SK-N-SH treated with all-trans-retinoic acid at 6 μM for 48 hours (cell line): ENCODE measurements at regions not wholly inside any gene's neighbourhood (a gene's known extent, or its start where the extent isn't known, plus 50 kb on each side); places are given as distances from the start of the nearest gene placed in this dataset.
"Not testable (repeated sequence)": the region's sequence is repeated elsewhere in the genome, so short reads cannot be mapped to it uniquely, and the experiment has no call there.

Experiments used
- ATAC-seq: fragments of 200-7000 bp; cut with Tn5 transposase; 3 replicates; pipeline ENCODE4 v1.9.1; 2020; ENCODE audit warnings: mild to moderate bottlenecking, moderate library complexity
- ARNTL ChIP-seq: fragments of 450-650 bp; formaldehyde crosslinking; IDR thresholded peaks from 2 replicates; pipeline ENCODE4 v1.5.0; 2020; ENCODE audit warnings: low read depth, mild to moderate bottlenecking, moderate library complexity, borderline replicate concordance
- BACH2 ChIP-seq: fragments of 250-450 bp; sonication (Bioruptor Pico); IDR thresholded peaks from 2 replicates; pipeline ENCODE4 v1.9.0; 2021; ENCODE audit warnings: mild to moderate bottlenecking, borderline replicate concordance
- CREB5 ChIP-seq: fragments of 250-450 bp; sonication (Bioruptor Pico); IDR thresholded peaks from 2 replicates; pipeline ENCODE4 v1.5.1; 2020; ENCODE audit warnings: low read depth, mild to moderate bottlenecking, moderate library complexity
- CSDC2 ChIP-seq: fragments of 250-450 bp; sonication (Bioruptor Pico); IDR thresholded peaks from 2 replicates; pipeline ENCODE4 v1.5.0; 2020; ENCODE audit warnings: mild to moderate bottlenecking, moderate library complexity
- CSRNP3 ChIP-seq: fragments of 250-450 bp; sonication (Bioruptor Pico); IDR thresholded peaks from 2 replicates; pipeline ENCODE4 v1.5.1; 2021; ENCODE audit warnings: mild to moderate bottlenecking, moderate library complexity
- ESRRG ChIP-seq: fragments of 250-450 bp; sonication (Bioruptor Pico); IDR thresholded peaks from 2 replicates; pipeline ENCODE4 v1.6.1; 2021; ENCODE audit warnings: mild to moderate bottlenecking
- GLIS3 ChIP-seq: fragments of 250-450 bp; sonication (Bioruptor Pico); IDR thresholded peaks from 2 replicates; pipeline ENCODE4 v1.5.0; 2020; ENCODE audit warnings: mild to moderate bottlenecking, moderate library complexity
- ISL1 ChIP-seq: fragments of 250-450 bp; sonication (Bioruptor Pico); IDR thresholded peaks from 2 replicates; pipeline ENCODE4 v2.1.2; 2022; ENCODE audit warnings: mild to moderate bottlenecking, moderate library complexity
- OSR1 ChIP-seq: fragments of 250-450 bp; sonication (Bioruptor Pico); IDR thresholded peaks from 2 replicates; pipeline ENCODE4 v1.8.0; 2022; ENCODE audit warnings: moderate library complexity, mild to moderate bottlenecking, inconsistent platforms
- POU6F1 ChIP-seq: fragments of 250-450 bp; sonication (Bioruptor Pico); IDR thresholded peaks from 2 replicates; pipeline ENCODE4 v1.8.0; 2021; ENCODE audit warnings: low read depth, mild to moderate bottlenecking, moderate library complexity, borderline replicate concordance
- PPARA ChIP-seq: fragments of 250-450 bp; sonication (Bioruptor Pico); IDR thresholded peaks from 2 replicates; pipeline ENCODE4 v1.5.0; 2020; ENCODE audit warnings: mild to moderate bottlenecking, borderline replicate concordance
- SNAI2 ChIP-seq: fragments of 250-450 bp; sonication (Bioruptor Pico); IDR thresholded peaks from 2 replicates; pipeline ENCODE4 v1.5.0; 2020; ENCODE audit warnings: mild to moderate bottlenecking, moderate library complexity
- TCF4 ChIP-seq: fragments of 250-450 bp; sonication (Bioruptor Pico); IDR thresholded peaks from 2 replicates; pipeline ENCODE4 v1.8.0; 2021; ENCODE audit warnings: mild to moderate bottlenecking, moderate library complexity, borderline replicate concordance
- TOX ChIP-seq: fragments of 250-450 bp; sonication (Bioruptor Pico); IDR thresholded peaks from 2 replicates; pipeline ENCODE4 v1.8.0; 2021; ENCODE audit warnings: mild to moderate bottlenecking, moderate library complexity, borderline replicate concordance
- ZC3H10 ChIP-seq: fragments of 250-450 bp; sonication (Bioruptor Pico); IDR thresholded peaks from 2 replicates; pipeline ENCODE4 v1.5.1; 2021; ENCODE audit warnings: mild to moderate bottlenecking, moderate library complexity
- ZFP3 ChIP-seq: fragments of 250-450 bp; sonication (Bioruptor Pico); IDR thresholded peaks from 2 replicates; pipeline ENCODE4 v1.5.0; 2020; ENCODE audit warnings: mild to moderate bottlenecking, moderate library complexity
- ZFP30 ChIP-seq: fragments of 450-650 bp; formaldehyde crosslinking; IDR thresholded peaks from 2 replicates; pipeline ENCODE4 v1.5.0; 2022; ENCODE audit warnings: mild to moderate bottlenecking, moderate library complexity
- ZNF565 ChIP-seq: fragments of 450-650 bp; formaldehyde crosslinking; conservative IDR thresholded peaks from 2 replicates; pipeline ENCODE4 v1.5.0; 2020; ENCODE audit warnings: low read depth, mild to moderate bottlenecking, moderate library complexity
- TF ChIP-seq, protein P1 (sequence below): fragments of 250-450 bp; sonication (Bioruptor Pico); IDR thresholded peaks from 2 replicates; pipeline ENCODE4 v1.8.0; 2020; ENCODE audit warnings: mild to moderate bottlenecking, moderate library complexity, borderline replicate concordance

- TF ChIP-seq POU6F1 (CRISPR knock-in tag): no peak
- no peak for TF ChIP-seq SNAI2 (CRISPR knock-in tag)
- TF ChIP-seq ARNTL (CRISPR knock-in tag): no peak
- no peak for TF ChIP-seq PPARA (CRISPR knock-in tag)
- no peak for TF ChIP-seq ZFP3 (CRISPR knock-in tag)
- TF ChIP-seq OSR1 (CRISPR knock-in tag): no peak
- no peak for TF ChIP-seq ESRRG (CRISPR knock-in tag)
- TF ChIP-seq CSDC2 (CRISPR knock-in tag): no peak
Measured at GRCh38 chr3:194036842-194037241, 99.1 kb upstream of the HES1 start (continued).

GRCh38 chr3:194038346-194038745, 97.6 kb upstream of the HES1 start:
- not testable (repeated sequence) for ATAC-seq

GRCh38 chr3:194038960-194039359, 97.0 kb upstream of the HES1 start:
- TF ChIP-seq ZNF565 (CRISPR knock-in tag): no peak
- no peak for TF ChIP-seq BACH2 (CRISPR knock-in tag)
- no peak for TF ChIP-seq ZC3H10 (CRISPR knock-in tag)
- TF ChIP-seq ZFP30 (CRISPR knock-in tag): no peak
- TF ChIP-seq, all 23 proteins: peak for 0
- no peak for ATAC-seq

- TF ChIP-seq SNAI2 (CRISPR knock-in tag) (no peak), BACH2 (CRISPR knock-in tag) (no peak), ISL1 (CRISPR knock-in tag) (no peak), ZC3H10 (CRISPR knock-in tag) (no peak), PPARA (CRISPR knock-in tag) (no peak), CREB5 (no peak), CSRNP3 (CRISPR knock-in tag) (no peak), GLIS3 (CRISPR knock-in tag) (no peak)
- ATAC-seq: no peak
Measured at GRCh38 chr3:194040516-194041273, 95.3 kb upstream of the HES1 start.

DNA sequence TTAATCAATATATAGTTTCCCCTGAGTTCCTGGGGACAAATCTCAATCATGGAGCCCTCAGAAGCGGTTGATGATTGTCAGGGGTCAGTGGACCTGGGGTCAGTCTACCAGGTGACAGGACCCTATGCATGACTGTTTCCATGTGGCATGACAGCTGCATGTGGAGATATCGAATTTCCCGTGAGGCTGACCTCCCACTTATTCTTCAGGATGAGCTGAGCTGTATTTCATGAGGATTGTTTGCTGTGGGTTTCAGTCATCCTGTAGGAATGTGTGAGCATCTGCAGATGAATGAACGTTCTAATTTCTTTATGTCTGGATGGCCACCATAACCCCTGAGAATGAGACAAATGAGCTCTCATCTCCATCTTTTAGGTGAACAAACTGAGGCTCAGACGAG, 93.0 kb upstream of the HES1 start:
- peak; percentile 74; the same call in 2 of the 3 replicates for ATAC-seq
- TF ChIP-seq ZFP3 (CRISPR knock-in tag): no peak
- TF ChIP-seq, protein P1, sequence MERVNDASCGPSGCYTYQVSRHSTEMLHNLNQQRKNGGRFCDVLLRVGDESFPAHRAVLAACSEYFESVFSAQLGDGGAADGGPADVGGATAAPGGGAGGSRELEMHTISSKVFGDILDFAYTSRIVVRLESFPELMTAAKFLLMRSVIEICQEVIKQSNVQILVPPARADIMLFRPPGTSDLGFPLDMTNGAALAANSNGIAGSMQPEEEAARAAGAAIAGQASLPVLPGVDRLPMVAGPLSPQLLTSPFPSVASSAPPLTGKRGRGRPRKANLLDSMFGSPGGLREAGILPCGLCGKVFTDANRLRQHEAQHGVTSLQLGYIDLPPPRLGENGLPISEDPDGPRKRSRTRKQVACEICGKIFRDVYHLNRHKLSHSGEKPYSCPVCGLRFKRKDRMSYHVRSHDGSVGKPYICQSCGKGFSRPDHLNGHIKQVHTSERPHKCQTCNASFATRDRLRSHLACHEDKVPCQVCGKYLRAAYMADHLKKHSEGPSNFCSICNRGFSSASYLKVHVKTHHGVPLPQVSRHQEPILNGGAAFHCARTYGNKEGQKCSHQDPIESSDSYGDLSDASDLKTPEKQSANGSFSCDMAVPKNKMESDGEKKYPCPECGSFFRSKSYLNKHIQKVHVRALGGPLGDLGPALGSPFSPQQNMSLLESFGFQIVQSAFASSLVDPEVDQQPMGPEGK: no peak
- no peak for TF ChIP-seq OSR1 (CRISPR knock-in tag)
- TF ChIP-seq CSRNP3 (CRISPR knock-in tag): no peak
- TF ChIP-seq TOX (CRISPR knock-in tag): no peak
- TF ChIP-seq SNAI2 (CRISPR knock-in tag): no peak
- TF ChIP-seq ESRRG (CRISPR knock-in tag): no peak
- TF ChIP-seq CREB5: no peak
- TF ChIP-seq CSDC2 (CRISPR knock-in tag): no peak
- TF ChIP-seq TCF4 (CRISPR knock-in tag): no peak
